ENCODE measurements at regions not wholly inside any gene's neighbourhood (a gene's known extent, or its start where the extent isn't known, plus 50 kb on each side); places are given as distances from the start of the nearest gene placed in this dataset.

- Mint-ChIP-seq H3K27ac (no peak overlapping the region), H3K4me3 (no peak overlapping the region), H3K4me1 (ENCODE audit: low read depth) (no peaks in the 10 kb centered on the region), H3K36me3 (ENCODE audit: low read depth) (no peaks in the 10 kb centered on the region), H3K9me3 (no peaks in the 10 kb centered on the region), H3K27me3 (no peaks in the 10 kb centered on the region)
- intact Hi-C loops (cut with micrococcal nuclease): no loop called here
- ChIA-PET CTCF (no interaction called here), POLR2A (no interaction called here)
- ATAC-seq (no peak), DNase-seq (no peak)
- TF ChIP-seq CTCF (IDR thresholded peaks at IDR 0.05): no peak
These were observed 461.0 kb upstream of the C9orf72 start for GRCh38 chr9:28034242-28034641.

GRCh38 chr9:28037968-28038367 lies 464.7 kb upstream of the C9orf72 start:
- H3K36me3 Mint-ChIP-seq (ENCODE audit: low read depth): no peaks in the 10 kb centered on the region
- ChIA-PET CTCF (no interaction called here), POLR2A (no interaction called here)
- H3K4me1 Mint-ChIP-seq (ENCODE audit: low read depth): no peaks in the 10 kb centered on the region
- H3K27me3 Mint-ChIP-seq: no peaks in the 10 kb centered on the region
- TF ChIP-seq CTCF (IDR thresholded peaks at IDR 0.05): no peak
- no peak overlapping the region for H3K27ac Mint-ChIP-seq
- DNase-seq (no peak), ATAC-seq (no peak)
- H3K9me3 Mint-ChIP-seq: no peaks in the 10 kb centered on the region
- intact Hi-C loops (cut with micrococcal nuclease): no loop called here
- no peak overlapping the region for H3K4me3 Mint-ChIP-seq

GRCh38 chr9:28045051-28045450 lies 471.8 kb upstream of the C9orf72 start:
- intact Hi-C loops (cut with micrococcal nuclease): no loop called here
- DNase-seq: no peak
- no peak for ATAC-seq
- no peak overlapping the region for H3K4me3 Mint-ChIP-seq
- no peak for TF ChIP-seq CTCF (IDR thresholded peaks at IDR 0.05)
- H3K36me3 Mint-ChIP-seq (ENCODE audit: low read depth): no peaks in the 10 kb centered on the region
- peaks cover 1% of the 10 kb centered on the region for H3K9me3 Mint-ChIP-seq
- H3K27me3 Mint-ChIP-seq: no peaks in the 10 kb centered on the region
- no peak overlapping the region for H3K27ac Mint-ChIP-seq
- CTCF ChIA-PET: no interaction called here
- no peaks in the 10 kb centered on the region for H3K4me1 Mint-ChIP-seq (ENCODE audit: low read depth)
- POLR2A ChIA-PET: no interaction called here

- no peak for ATAC-seq
- H3K27ac Mint-ChIP-seq: no peak overlapping the region
- DNase-seq: no peak
- CTCF ChIA-PET: no interaction called here
- H3K9me3 Mint-ChIP-seq: peaks cover 1% of the 10 kb centered on the region
- TF ChIP-seq CTCF (IDR thresholded peaks at IDR 0.05): no peak
- no peaks in the 10 kb centered on the region for H3K4me1 Mint-ChIP-seq (ENCODE audit: low read depth)
- no peak overlapping the region for H3K4me3 Mint-ChIP-seq
- POLR2A ChIA-PET: no interaction called here
- intact Hi-C loops (cut with micrococcal nuclease): no loop called here
- no peaks in the 10 kb centered on the region for H3K36me3 Mint-ChIP-seq (ENCODE audit: low read depth)
- no peaks in the 10 kb centered on the region for H3K27me3 Mint-ChIP-seq
These were observed 476.8 kb upstream of the C9orf72 start for GRCh38 chr9:28050046-28050445.

GRCh38 chr9:28050941-28051340 lies 477.7 kb upstream of the C9orf72 start:
- peaks cover 1% of the 10 kb centered on the region for H3K9me3 Mint-ChIP-seq
- no peaks in the 10 kb centered on the region for H3K36me3 Mint-ChIP-seq (ENCODE audit: low read depth)
- ATAC-seq: no peak
- POLR2A ChIA-PET: no interaction called here
- intact Hi-C loops (cut with micrococcal nuclease): no loop called here
- DNase-seq: no peak
- no peak for TF ChIP-seq CTCF (IDR thresholded peaks at IDR 0.05)
- H3K4me1 Mint-ChIP-seq (ENCODE audit: low read depth): no peaks in the 10 kb centered on the region
- CTCF ChIA-PET: no interaction called here
- no peaks in the 10 kb centered on the region for H3K27me3 Mint-ChIP-seq
- H3K27ac Mint-ChIP-seq: no peak overlapping the region
- H3K4me3 Mint-ChIP-seq: no peak overlapping the region
